Endothelial cell of umbilical vein (primary cell): ENCODE measurements at regions not wholly inside any gene's neighbourhood (a gene's known extent, or its start where the extent isn't known, plus 50 kb on each side); places are given as distances from the start of the nearest gene placed in this dataset.

Source experiments
- BruUV-seq: library from RNA; stranded (reverse); fragments of 400-500 nt; replicated peaks from 2 replicates; lab custom pipeline; 2021; lab: Mats Ljungman, UMichigan
- CTCF ChIA-PET: fragments of 300-600, 350-600 bp; sonication (Branson Sonifier 250); formaldehyde crosslinking; loops from one replicate; lab custom pipeline; 2021; ENCODE audit warnings: antibody characterized with exemption, inconsistent platforms; lab: Charles Lee
- POLR2A ChIA-PET: fragments of 300-600, 350-600 bp; sonication (Branson Sonifier 250); formaldehyde crosslinking; loops from one replicate; lab custom pipeline; 2021; ENCODE audit warnings: antibody characterized with exemption, inconsistent platforms; lab: Charles Lee
- DNase-seq: peaks from one replicate; pipeline ENCODE4 v3.0.0-alpha.2; 2011; ENCODE audit warnings: low read depth, low spot score
- FAIRE-seq: peaks from 2 replicates; lab custom pipeline; 2011; peaks lifted over from hg19 to GRCh38; lab: Jason Lieb, UNC
- H2AFZ ChIP-seq: 2 replicates; pipeline ENCODE4 v1.6.0; 2012; ENCODE audit warnings: low read depth, low read length, control low read depth, inconsistent platforms
- H3K27ac ChIP-seq: 2 replicates; pipeline ENCODE4 v1.5.1; 2011; ENCODE audit warnings: low read depth, mild to moderate bottlenecking, control low read depth, low read length, moderate library complexity; ENCODE audit not compliant: insufficient read depth
- H3K27me3 ChIP-seq, 2 experiments: 2 replicates each; pipeline versions ENCODE4 v1.6.0 to v1.6.1; 2011; ENCODE audit warnings: low read length in 2 of 2, mixed read lengths in 1 of 2; ENCODE audit not compliant: control insufficient read depth in 2 of 2, insufficient read depth in 2 of 2
- H3K36me3 ChIP-seq, 2 experiments: 2 replicates in 1 of 2; 3 replicates in 1 of 2; pipeline ENCODE4 v1.5.1; 2011; ENCODE audit warnings: low read length in 2 of 2, mild to moderate bottlenecking in 1 of 2, moderate library complexity in 1 of 2; ENCODE audit not compliant: control insufficient read depth in 2 of 2, insufficient read depth in 2 of 2; ENCODE audit errors: extremely low read depth in 1 of 2
- H3K4me1 ChIP-seq: 3 replicates; pipeline ENCODE4 v1.5.1; 2011; ENCODE audit warnings: mild to moderate bottlenecking, low read length; ENCODE audit not compliant: control insufficient read depth, insufficient read depth; ENCODE audit errors: extremely low read depth
- H3K4me2 ChIP-seq: 2 replicates; pipeline ENCODE4 v1.6.1; 2011; ENCODE audit warnings: low read length, control low read depth, mixed read lengths; ENCODE audit not compliant: insufficient read depth
- H3K4me3 ChIP-seq, 3 experiments: fragments of 200-600 bp in 1 of 3; sonication (generic), shearing (Covaris generic) in 1 of 3; replicated peaks in 1 of 3; 2 replicates each; pipeline ENCODE4 v1.5.1; 2011 to 2016; ENCODE audit warnings: control low read depth in 3 of 3, low read length in 3 of 3, mild to moderate bottlenecking in 2 of 3, inconsistent platforms in 1 of 3, low read depth in 1 of 3, moderate library complexity in 1 of 3; ENCODE audit not compliant: insufficient read depth in 1 of 3
- H3K79me2 ChIP-seq: 2 replicates; pipeline ENCODE4 v1.6.0; 2012; ENCODE audit warnings: low read length, inconsistent platforms; ENCODE audit not compliant: control insufficient read depth, insufficient read depth
- H3K9ac ChIP-seq: replicated peaks from 2 replicates; pipeline ENCODE3; 2011; ENCODE audit warnings: low read length, control low read depth; ENCODE audit not compliant: insufficient read depth; ENCODE audit errors: extremely low read depth
- H3K9me1 ChIP-seq: replicated peaks from 3 replicates; pipeline ENCODE4 v1.6.0; 2011; ENCODE audit warnings: mild to moderate bottlenecking, low read length; ENCODE audit not compliant: control insufficient read depth, insufficient read depth; ENCODE audit errors: extremely low read depth
- H3K9me3 ChIP-seq: replicated peaks from 2 replicates; pipeline ENCODE4 v1.5.1; 2012; ENCODE audit warnings: low read length, inconsistent platforms; ENCODE audit not compliant: control insufficient read depth, insufficient read depth
- H4K20me1 ChIP-seq: replicated peaks from 2 replicates; pipeline ENCODE3; 2011; ENCODE audit warnings: mild to moderate bottlenecking, low read length; ENCODE audit not compliant: control insufficient read depth, insufficient read depth; ENCODE audit errors: extremely low read depth
- EZH2 ChIP-seq: IDR thresholded peaks from 2 replicates; pipeline ENCODE4 v1.6.1; 2012; ENCODE audit warnings: borderline replicate concordance, low read depth, mild to moderate bottlenecking, moderate library complexity, low read length, inconsistent platforms; ENCODE audit not compliant: severe bottlenecking
- GATA2 ChIP-seq: IDR thresholded peaks from 2 replicates; pipeline ENCODE4 v1.7.0; 2011; ENCODE audit warnings: low read depth, mild to moderate bottlenecking, moderate library complexity, mixed read lengths, low read length; ENCODE audit not compliant: insufficient read length, insufficient read depth
- JUN ChIP-seq: IDR thresholded peaks from 2 replicates; pipeline ENCODE4 v1.6.1; 2011; ENCODE audit warnings: borderline replicate concordance, low read depth; ENCODE audit not compliant: insufficient read length, insufficient read depth
- MAX ChIP-seq: IDR thresholded peaks from 2 replicates; pipeline ENCODE4 v1.6.1; 2011; ENCODE audit not compliant: insufficient read depth, insufficient read length
- MYC ChIP-seq: IDR thresholded peaks from one replicate; pipeline ENCODE4 v1.6.1; 2011; ENCODE audit warnings: mild to moderate bottlenecking, low read depth, low read length
- POLR2A ChIP-seq: IDR thresholded peaks from 2 replicates; pipeline ENCODE4 v1.6.1; 2012; ENCODE audit warnings: low read depth, mild to moderate bottlenecking, control low read depth, low read length
- dilution Hi-C: fragments of 300-500 bp; cut with MboI; formaldehyde crosslinking; loops from one replicate; pipeline ENCODE4 v1.15.0; 2019; ENCODE audit warnings: low sequenced_read_pairs; ENCODE audit not compliant: extremely low pct_ligation_motif_present
- intact Hi-C: fragments of 100-400 bp; cut with micrococcal nuclease; formaldehyde crosslinking; loops from one replicate; pipeline ENCODE4 v1.10.0; 2022
- TF ChIP-seq, protein P1 (sequence below), 2 donors: IDR thresholded peaks; 1 replicate in 1 of 2; 2 replicates in 1 of 2; pipeline ENCODE4 v1.5.1; 2011; ENCODE audit warnings: low read length in 2 of 2, mild to moderate bottlenecking in 2 of 2, moderate library complexity in 2 of 2, control low read depth in 1 of 2, inconsistent platforms in 1 of 2, low read depth in 1 of 2; ENCODE audit not compliant: insufficient read depth in 1 of 2; ENCODE audit errors: extremely low read depth in 1 of 2

GRCh38 chr2:120510751-120511395 lies 164.9 kb downstream of the INHBB start:
- dilution Hi-C loops (no loop called here), intact Hi-C loops (no loop called here)
- CTCF ChIA-PET: interaction anchor here (1.7 to 5.2 kb wide), 3 partner anchors 10 to 93 kb away, joined by 3 to 30 read pairs (median 29); no protein-coding TSS in a partner anchor
- H3K79me2 ChIP-seq: no peaks in the 10 kb centered on the region
- H3K36me3 ChIP-seq: no peaks in the 10 kb centered on the region
- no peak overlapping the region for H3K4me3 ChIP-seq
- DNase-seq (no peak), FAIRE-seq (no peak)
- peaks cover 17 to 44% of the 10 kb centered on the region in 2 experiments for H3K27me3 ChIP-seq
- H3K27ac ChIP-seq: no peak overlapping the region
- H3K4me2 ChIP-seq: no peak overlapping the region
- POLR2A ChIA-PET: interaction anchor here (0.9 kb wide), 1 partner anchor 38 kb away, joined by 3 read pairs; no protein-coding TSS in a partner anchor
- peaks cover 12% of the 10 kb centered on the region for H3K4me1 ChIP-seq
- no TSS peak for BruUV-seq
- H3K9me1 ChIP-seq: no peaks in the 10 kb centered on the region
- TF ChIP-seq, protein P1, sequence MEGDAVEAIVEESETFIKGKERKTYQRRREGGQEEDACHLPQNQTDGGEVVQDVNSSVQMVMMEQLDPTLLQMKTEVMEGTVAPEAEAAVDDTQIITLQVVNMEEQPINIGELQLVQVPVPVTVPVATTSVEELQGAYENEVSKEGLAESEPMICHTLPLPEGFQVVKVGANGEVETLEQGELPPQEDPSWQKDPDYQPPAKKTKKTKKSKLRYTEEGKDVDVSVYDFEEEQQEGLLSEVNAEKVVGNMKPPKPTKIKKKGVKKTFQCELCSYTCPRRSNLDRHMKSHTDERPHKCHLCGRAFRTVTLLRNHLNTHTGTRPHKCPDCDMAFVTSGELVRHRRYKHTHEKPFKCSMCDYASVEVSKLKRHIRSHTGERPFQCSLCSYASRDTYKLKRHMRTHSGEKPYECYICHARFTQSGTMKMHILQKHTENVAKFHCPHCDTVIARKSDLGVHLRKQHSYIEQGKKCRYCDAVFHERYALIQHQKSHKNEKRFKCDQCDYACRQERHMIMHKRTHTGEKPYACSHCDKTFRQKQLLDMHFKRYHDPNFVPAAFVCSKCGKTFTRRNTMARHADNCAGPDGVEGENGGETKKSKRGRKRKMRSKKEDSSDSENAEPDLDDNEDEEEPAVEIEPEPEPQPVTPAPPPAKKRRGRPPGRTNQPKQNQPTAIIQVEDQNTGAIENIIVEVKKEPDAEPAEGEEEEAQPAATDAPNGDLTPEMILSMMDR (IDR thresholded peaks at IDR 0.05; ENCODE audit: extremely low read depth in 1 of 2, insufficient read depth in 1 of 2, low read depth in 1 of 2, low read length in 2 of 2): no peak
- TF ChIP-seq JUN (no peak), POLR2A (no peak), MYC (no peak), EZH2 (no peak), MAX (no peak), GATA2 (no peak)
- no peak overlapping the region for H3K9ac ChIP-seq
- H3K9me3 ChIP-seq: no peaks in the 10 kb centered on the region
- H4K20me1 ChIP-seq: no peaks in the 10 kb centered on the region
- H2AFZ ChIP-seq: no peak overlapping the region
